NCI-H2196 treated with DMSO at 0.1 percent for 48 hours (cell line): ENCODE measurements at regions not wholly inside any gene's neighbourhood (a gene's known extent, or its start where the extent isn't known, plus 50 kb on each side); places are given as distances from the start of the nearest gene placed in this dataset.

Experiments used
- DNase-seq: peaks from one replicate; lab custom pipeline; 2025; ENCODE audit not compliant: unreplicated experiment; lab: John Stamatoyannopoulos, UW

- DNase-seq, result no peak
Measured at GRCh38 chr1:62981434-62981833, 197.5 kb downstream of the ATG4C start.

- DNase-seq, result no peak
Measured at GRCh38 chr1:62988867-62989266, 204.9 kb downstream of the ATG4C start.

- no peak for DNase-seq
Measured at GRCh38 chr1:62989497-62989896, 205.6 kb downstream of the ATG4C start.

- DNase-seq, result peak; percentile 4
Measured at GRCh38 chr1:62991152-62991551, 207.2 kb downstream of the ATG4C start.

GRCh38 chr1:62993844-62994243, 209.9 kb downstream of the ATG4C start:
- no peak for DNase-seq

GRCh38 chr1:62995173-62995572, 211.2 kb downstream of the ATG4C start:
- no peak for DNase-seq

GRCh38 chr1:62997884-62998283, 214.0 kb downstream of the ATG4C start:
- DNase-seq, result no peak

GRCh38 chr1:62998845-62999649, 215.1 kb downstream of the ATG4C start:
- DNase-seq, result no peak

GRCh38 chr1:63000508-63000907, 216.6 kb downstream of the ATG4C start:
- no peak for DNase-seq

GRCh38 chr1:63004868-63005267, 220.9 kb downstream of the ATG4C start:
- DNase-seq, result no peak

GRCh38 chr1:63005812-63006211, 221.9 kb downstream of the ATG4C start:
- DNase-seq, result no peak

- DNase-seq, result no peak
Measured at GRCh38 chr1:63009421-63009820, 225.5 kb downstream of the ATG4C start.

- DNase-seq, result no peak
Measured at GRCh38 chr1:63010913-63011660, 227.2 kb downstream of the ATG4C start.

- DNase-seq, result no peak
Measured at GRCh38 chr1:63012339-63012738, 228.4 kb downstream of the ATG4C start.

- no peak for DNase-seq
Measured at GRCh38 chr1:63014267-63014666, 230.3 kb downstream of the ATG4C start.

- no peak for DNase-seq
Measured at GRCh38 chr1:63022319-63022718, 238.4 kb downstream of the ATG4C start.

- no peak for DNase-seq
Measured at GRCh38 chr1:63023171-63023570, 239.2 kb downstream of the ATG4C start.

- DNase-seq, result no peak
Measured at GRCh38 chr1:63023637-63024036, 239.7 kb downstream of the ATG4C start.

GRCh38 chr1:63024132-63024531, 240.2 kb downstream of the ATG4C start:
- no peak for DNase-seq

- DNase-seq, result no peak
Measured at GRCh38 chr1:63027176-63027575, 243.2 kb downstream of the ATG4C start.

- DNase-seq, result no peak
Measured at GRCh38 chr1:63032171-63032570, 248.2 kb downstream of the ATG4C start.

- no peak for DNase-seq
Measured at GRCh38 chr1:63033211-63033610, 249.3 kb downstream of the ATG4C start.
